GM18502 (cell line): ENCODE measurements at regions not wholly inside any gene's neighbourhood (a gene's known extent, or its start where the extent isn't known, plus 50 kb on each side); places are given as distances from the start of the nearest gene placed in this dataset.

ENCODE experiments used
- ATAC-seq: cut with Tn5 transposase; IDR thresholded peaks from one replicate; pipeline ENCODE4 v1.9.1; 2021; ENCODE audit warnings: mild to moderate bottlenecking; ENCODE audit not compliant: unreplicated experiment, poor library complexity

DNA sequence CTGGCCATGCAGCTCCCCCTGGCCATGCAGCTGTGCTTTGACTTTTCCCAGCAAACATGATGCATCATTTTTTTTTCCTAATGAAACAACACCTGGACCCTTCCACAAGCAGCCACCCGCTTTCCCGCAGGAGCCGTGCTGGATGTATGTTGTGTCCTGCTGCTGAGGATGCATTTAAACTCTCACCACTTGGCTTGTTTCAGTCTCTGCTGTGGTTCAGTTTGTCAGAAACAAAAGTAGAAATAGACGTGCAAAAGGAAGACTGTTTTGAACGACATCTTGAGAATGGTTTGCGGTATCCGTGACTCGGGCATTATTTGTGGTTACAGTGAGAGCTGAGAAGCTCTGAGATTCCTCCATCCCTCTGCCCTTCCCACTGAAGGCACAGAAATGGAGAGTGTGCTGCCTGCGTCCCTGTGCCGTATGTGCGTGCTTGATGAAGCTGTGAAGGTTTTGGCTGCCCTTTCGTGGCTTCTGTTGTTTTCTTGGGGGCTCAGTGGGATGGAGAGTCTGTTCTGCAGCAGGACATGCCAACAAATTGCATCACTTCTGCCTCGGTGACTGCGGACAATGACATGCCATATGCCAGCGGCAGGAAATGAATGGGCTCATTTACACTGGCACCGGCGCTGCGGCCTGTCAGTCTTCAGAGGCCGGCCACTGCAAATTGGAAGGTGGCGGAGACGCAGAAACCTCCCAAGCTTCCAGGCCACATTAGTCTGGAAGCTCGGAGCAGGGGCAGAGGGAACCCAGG, 417.7 kb upstream of the SALL3 start:
- no peak for ATAC-seq

DNA sequence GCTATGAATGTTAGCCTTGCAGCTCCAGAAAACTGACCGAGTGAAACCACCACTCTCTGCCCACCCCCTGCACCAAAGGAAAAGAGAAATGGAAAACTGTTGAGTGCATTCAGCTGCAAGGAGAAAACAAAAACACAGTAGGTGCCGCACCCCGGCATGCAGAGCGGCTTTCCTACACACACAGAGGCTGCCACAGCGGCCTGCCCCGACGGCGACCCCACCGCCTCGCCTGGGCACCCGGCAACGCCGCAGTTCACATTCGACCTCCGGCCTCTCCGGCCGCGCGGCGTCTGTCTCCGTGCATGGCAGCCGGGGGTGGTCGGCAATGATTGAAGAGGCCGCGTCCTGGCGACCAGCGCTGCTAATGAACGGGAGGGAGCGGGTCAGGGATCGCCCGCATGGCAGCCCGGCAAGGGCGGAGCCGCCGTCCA, 417.1 kb upstream of the SALL3 start:
- ATAC-seq: no peak

- ATAC-seq: no peak
Observed at GRCh38 chr18:78563110-78563509, 416.5 kb upstream of the SALL3 start.

DNA sequence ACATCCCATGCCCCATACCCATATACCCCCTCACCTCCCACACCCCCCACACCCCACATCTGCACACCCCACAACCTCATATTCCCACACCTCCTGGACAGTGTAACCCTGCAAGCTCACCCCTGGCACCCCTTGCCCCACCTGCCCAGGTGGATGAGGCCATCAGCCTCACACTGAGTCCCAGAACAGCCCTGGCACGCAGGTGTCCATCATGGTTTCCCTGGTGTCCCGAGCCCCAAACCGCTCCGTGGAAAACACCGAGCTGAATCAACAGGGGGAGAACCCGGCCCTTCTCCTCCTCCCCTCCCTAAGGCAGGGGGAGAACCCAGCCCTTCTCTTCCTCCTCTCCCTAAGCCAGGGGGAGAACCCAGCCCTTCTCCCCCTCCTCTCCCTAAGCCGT, 415.6 kb upstream of the SALL3 start:
- no peak for ATAC-seq

- ATAC-seq: no peak
Observed at GRCh38 chr18:78564518-78564917, 415.1 kb upstream of the SALL3 start.

GRCh38 chr18:78565240-78565639, 414.4 kb upstream of the SALL3 start:
- no peak for ATAC-seq

GRCh38 chr18:78566065-78566464, 413.6 kb upstream of the SALL3 start:
- no peak for ATAC-seq

DNA sequence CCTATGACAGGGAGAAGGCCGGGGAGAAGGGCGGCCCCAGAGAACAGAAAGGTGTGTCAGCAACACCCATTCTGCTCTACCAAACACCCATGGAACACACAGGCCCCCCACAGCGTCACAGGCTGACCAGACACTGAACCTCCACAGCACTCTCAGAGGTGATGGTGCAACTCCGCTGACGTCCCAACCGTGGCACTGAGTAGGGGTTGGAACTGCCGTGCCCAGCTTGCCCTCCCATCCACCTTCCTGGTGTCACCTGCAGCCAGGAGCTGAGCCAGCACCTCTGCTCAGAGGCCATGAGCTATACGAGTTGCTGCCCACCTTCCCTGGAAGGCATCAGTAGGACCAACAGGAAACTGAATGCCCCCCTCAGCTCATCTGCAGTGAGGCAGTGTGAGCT, 412.9 kb upstream of the SALL3 start:
- no peak for ATAC-seq

GRCh38 chr18:78571063-78571785, 408.4 kb upstream of the SALL3 start:
- no peak for ATAC-seq

GRCh38 chr18:78571831-78572347, 407.7 kb upstream of the SALL3 start:
- ATAC-seq: no peak

DNA sequence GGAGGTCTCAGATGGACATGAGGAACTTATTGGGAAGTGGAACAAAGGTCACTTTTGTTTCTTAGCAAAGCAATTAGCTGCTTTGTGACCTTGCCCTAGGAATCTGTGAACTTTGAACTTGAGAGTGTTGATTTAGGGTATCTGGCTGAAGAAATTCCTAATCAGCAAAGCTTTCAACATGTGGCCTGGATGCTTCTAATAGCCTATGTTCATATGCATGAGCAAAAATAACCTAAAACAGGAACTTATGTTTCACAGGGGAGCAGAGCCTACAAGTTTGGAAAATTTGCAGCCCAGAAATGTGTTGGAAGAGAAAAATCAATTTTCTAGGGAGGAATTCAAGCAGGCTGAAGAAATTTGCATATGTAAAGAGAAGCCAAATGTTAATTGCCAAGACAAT, 405.8 kb upstream of the SALL3 start:
- no peak for ATAC-seq

DNA sequence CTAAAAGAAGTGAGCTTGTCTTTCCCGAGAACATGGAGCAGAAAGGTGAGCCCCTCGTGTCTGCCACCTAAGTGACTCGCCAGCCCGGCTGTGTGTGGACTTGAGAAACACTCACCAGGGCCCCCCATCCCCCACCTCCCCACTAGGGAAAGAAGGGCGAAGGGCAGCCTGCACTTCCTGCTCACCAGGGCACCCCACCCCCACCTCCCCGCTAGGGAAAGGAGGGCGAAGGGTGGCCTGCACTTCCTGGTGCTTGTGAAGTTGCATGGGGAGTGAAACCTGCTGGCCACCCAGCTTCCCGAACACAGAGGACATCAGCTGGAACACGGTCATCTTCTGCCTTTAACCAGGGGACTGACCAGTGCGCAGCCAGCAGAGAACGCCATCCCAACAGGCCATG, 402.7 kb upstream of the SALL3 start:
- ATAC-seq: no peak

- ATAC-seq: no peak
Observed at GRCh38 chr18:78579449-78579848, 400.2 kb upstream of the SALL3 start.

DNA sequence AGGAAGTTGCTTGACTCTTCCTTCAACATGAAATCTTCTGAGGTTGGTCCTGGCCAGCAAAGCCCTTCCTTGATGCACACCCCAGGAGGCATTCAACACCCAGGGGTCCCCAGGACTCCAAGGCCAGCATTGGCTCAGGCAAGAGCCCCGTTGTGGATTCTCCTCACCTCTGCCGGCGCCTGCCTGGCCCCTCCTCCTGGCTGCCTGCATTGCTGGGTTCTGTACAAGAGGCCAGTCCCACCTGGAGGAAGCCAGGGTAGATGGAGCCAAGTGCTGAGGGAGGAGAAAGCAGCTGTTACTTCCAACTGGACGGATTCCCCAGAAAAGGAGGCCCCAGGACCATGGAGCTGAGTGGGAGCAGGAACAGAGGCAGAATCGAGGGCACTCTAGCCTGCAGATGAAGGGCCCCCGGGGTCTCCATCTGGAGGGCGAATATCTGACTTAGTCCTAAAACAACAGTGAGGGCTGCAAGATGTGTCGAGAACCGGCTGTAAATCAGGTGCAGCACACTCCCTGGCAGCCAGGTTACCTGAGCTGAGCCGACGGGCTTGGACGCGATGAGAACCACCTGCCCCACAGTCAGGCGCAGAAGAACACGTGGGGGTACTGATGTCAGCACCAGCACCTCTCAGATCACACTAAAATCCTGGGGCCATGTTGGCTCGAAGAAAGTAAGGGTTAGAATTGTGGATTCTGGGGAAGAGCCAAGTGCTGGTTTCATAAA, 399.6 kb upstream of the SALL3 start:
- no peak for ATAC-seq

GRCh38 chr18:78580835-78581339, 398.7 kb upstream of the SALL3 start:
- no peak for ATAC-seq

DNA sequence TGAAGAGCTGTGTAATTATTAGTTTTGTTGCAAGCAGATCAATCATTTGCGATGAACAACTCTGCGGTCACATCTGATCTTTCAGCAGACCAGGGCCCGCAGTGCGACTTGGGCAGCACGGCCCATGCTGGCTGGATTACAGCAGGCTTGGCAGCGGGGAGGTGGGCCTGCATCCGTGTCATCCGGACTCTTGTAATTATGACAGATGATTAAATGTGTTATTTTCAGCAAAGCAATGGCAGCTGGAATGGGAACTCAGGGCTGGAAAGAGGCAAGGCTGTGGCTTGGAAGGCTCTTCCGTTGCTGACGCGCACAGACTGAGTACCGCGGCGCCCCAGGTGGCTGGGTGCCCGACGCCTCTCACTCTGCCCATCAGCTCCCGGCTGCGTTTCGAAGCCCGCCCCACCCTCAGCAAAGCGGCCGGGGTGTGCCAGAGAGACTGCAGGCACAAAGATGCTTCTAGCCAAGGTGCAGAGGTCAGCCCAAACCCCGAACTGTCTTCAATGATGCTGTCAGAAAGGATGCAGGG, 397.4 kb upstream of the SALL3 start:
- no peak for ATAC-seq

- ATAC-seq: no peak
Observed at GRCh38 chr18:78582898-78583738, 396.5 kb upstream of the SALL3 start.

DNA sequence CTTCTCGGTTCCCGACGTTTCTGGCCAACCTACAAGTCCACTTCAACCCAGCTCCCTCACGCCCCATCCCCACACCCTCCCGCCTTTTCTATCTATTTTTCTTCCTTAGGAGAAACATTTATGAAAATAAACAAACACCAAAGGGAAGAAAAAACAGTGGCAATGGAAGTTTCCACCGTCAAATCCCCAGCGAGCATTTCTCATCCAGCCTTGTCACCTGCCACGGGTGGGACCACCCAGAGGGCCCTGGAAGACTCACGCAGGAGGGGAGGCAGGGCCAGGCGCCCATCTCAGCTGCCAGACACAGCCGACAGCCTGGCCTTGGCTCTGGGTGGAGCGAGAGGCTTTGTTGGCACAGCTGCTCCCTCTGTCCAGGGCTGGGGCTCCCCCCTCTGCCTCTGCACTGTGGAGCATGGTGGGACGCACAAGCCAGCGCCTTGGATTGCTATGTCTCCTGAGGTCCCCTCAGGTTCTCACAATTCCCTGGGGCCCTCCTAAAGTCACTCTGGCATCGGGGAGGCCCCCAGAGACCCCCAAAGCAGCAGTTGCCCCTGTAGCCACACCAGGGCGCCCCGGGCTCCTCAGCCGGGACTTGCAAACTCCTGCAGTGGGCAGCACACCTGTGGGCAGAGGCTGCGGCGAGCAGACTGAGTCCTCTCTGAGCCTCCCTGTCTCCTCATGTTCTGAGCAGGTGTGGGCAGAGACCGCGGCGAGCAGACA, 395.7 kb upstream of the SALL3 start:
- no peak for ATAC-seq

GRCh38 chr18:78584459-78585022, 395.1 kb upstream of the SALL3 start:
- no peak for ATAC-seq
